EL (cell line): ENCODE measurements at regions not wholly inside any gene's neighbourhood (a gene's known extent, or its start where the extent isn't known, plus 50 kb on each side); places are given as distances from the start of the nearest gene placed in this dataset.

Source experiments
- DNase-seq: peaks from one replicate; pipeline ENCODE4 v3.0.0-alpha.2; 2016

DNA sequence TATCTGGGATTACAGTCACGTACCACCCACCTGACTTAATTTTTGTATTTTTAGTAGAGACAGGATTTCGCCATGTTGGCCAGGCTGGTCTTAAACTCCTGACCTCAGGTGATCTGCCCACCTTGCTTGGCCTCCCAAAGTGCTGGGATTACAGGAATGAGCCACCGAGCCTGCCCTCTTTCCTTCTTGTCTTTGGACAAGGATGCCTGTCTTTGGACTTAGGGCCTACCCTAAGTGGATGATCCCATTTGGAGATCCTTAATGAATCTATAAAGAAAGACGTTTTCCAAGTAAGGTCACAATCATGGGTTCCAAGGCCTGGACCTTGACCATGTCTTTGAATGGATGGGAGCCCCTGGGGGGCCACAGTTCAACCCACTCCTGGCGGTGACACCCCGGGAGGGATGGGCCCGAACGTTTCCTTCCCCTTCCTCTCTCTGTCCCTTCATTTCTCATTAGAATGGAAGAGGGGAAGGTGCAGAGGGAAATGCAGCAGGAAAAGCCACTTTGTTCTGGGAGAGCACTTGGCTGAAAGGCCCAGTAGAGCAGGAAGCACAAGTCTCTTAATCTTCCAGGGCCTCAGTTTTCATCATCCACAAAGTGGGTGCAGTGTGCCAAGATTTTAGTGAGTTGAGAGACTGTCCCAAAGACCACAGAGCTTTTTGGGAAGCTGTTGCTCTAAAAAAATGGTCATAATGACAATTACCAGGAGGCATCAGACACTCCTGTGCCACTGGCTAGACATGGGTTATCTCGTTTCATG lies 353.3 kb downstream of the SEC14L1 start:
- no peak for DNase-seq

DNA sequence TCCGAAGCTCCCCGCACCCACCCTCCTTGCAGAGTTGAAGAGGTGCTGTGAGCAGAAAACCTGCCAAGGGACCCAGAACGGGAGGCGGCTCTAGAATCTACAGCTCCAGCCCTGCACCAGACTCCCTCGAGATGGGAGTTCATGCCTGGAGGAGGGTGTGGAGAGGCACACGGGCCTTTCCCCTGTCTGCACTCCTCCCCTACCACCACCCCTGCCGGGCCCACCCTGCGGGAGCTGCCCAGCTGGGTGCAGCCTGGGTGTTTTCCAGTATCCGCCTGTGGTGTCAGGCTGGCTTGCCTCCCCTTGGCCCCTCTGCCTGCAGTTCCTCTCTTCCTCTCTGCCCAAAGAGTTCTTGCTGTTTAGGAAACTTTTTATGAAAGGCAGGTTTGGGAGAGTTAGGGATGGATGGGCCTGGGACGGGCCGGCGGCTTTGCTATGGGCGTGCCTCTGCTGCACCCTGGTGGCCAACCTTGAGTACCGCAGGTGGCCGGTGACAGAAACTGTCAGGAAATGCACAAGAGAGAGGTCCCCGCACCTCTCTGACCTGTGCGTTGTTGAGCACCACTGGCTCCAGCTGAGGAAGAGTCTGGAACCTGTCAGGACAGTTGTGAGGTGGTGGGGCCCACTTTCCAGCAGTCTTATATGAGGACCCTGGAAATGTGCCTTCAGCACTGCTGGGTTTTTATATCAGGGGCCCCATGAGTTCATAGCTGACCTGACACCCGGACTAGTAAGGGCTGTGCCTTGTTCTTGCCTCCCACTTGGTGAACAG lies 354.1 kb downstream of the SEC14L1 start:
- DNase-seq = peak; percentile 73

DNA sequence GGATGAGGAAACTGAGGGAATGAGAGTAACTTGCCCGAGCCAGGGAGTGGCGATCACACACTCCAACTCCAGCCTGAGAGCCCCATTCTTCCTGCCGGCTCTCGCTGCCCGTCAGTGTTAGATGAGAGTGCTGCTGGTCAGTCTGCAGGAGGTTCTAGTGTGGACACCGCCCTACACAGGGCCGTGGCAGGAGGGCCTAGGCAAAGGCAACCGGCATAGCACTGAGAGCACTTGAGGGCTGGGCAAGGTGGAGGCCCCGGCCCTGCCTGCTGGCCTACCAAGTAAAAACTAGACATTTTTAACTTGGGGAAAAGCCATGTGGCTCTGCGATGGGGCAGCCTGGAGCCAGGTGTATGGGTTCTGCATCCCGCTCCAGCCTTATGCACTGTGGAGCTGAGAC lies 354.8 kb downstream of the SEC14L1 start:
- no peak for DNase-seq

DNA sequence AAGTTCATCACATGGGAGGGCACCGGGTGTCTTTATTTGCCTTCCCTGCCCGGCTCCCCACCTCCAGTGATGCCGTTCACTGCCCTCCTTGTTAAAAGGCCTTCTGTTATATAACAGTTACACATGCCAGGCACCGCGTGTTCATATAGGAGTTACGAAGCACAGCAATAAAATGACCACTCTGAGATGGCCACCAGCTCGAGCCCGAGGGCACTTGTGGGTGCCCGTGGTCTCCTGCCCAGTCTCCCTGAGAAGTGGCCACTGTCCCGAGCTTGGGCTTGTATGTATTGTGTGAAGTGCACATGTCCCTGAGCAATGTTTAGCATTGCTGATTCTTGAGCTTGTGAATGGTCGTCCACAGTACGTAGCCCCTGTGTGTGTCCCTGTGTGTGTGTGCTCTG lies 355.6 kb downstream of the SEC14L1 start:
- DNase-seq = no peak

DNA sequence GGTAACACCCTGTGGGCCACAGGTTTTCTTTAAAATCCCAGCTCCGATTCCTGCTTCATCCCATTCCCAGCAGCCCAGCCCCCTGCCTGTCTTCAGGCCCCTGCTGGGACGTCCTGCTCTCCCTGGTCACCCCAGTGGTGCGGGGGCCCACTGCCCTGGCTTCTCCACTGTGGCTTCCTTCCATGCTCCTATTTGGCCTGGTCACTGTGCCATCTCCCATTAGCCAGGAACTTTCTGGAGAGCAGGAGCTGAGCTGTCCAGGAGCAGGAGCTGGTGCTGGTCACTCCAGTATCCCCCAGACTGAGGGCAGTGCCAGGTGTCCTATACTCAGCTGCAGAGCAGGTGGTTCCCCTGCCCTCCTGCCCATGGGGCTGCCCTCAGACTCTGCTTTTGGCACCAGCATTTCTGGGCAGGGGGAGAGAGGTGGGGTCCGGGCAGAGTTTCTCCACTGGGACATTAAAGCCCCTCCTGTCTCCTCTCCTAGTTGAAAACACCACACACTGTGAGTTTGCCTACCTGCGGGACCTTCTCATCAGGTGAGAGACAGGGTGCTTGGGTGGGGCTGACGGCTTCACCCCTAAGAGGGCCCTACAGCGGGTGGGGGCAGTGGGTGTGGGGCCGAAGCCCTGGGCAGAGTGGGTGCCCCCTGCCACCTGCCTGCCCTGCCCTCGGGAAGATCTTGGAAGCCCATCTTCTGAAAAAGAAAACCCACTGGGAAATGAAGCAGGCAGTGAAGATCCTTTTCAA lies 356.2 kb downstream of the SEC14L1 start:
- no peak for DNase-seq

DNA sequence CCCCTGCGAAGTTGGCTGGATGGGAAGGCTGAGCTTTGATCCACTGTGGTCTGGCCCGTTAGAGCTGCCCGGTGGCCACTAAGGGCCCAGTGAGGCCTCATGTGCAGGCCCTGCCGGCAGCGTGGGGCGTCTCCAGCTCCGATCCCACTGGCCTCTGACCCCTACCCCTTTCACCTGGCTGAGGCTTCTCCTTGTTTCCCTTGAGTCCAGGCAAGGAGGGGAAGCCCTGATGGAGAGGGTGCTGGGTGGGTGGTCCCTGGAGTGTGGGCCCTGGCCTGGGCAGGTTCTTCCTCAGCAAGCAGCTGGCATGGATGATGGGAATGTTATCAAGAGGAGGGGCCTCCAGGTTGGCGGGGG lies 356.8 kb downstream of the SEC14L1 start:
- DNase-seq = no peak

DNA sequence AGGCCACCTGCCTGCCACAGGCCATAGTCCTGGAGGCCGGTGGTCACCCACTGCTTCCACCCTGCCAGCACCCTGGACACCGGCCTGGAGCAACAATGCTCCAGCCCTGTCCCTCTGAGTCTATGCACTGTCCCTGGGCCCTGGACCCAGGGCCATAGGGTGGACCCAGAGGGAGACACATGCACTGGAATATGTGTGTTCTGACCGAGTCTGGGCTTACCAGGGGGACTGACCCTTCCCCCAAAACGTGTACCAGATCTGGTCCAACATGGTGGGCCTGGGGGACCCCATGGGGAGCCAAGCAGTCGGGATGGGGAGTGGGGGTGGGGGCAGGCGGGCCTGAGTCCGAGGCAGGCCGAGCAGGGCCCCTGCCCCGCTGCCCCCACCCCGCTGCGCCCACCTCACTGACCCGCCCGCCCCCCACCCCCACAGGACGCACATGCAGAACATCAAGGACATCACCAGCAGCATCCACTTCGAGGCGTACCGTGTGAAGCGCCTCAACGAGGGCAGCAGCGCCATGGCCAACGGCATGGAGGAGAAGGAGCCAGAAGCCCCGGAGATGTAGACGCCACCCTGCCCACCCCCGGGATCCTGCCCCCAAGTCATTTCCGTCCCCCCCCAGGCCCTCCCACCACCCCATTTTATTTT lies 357.4 kb downstream of the SEC14L1 start:
- no peak for DNase-seq

DNA sequence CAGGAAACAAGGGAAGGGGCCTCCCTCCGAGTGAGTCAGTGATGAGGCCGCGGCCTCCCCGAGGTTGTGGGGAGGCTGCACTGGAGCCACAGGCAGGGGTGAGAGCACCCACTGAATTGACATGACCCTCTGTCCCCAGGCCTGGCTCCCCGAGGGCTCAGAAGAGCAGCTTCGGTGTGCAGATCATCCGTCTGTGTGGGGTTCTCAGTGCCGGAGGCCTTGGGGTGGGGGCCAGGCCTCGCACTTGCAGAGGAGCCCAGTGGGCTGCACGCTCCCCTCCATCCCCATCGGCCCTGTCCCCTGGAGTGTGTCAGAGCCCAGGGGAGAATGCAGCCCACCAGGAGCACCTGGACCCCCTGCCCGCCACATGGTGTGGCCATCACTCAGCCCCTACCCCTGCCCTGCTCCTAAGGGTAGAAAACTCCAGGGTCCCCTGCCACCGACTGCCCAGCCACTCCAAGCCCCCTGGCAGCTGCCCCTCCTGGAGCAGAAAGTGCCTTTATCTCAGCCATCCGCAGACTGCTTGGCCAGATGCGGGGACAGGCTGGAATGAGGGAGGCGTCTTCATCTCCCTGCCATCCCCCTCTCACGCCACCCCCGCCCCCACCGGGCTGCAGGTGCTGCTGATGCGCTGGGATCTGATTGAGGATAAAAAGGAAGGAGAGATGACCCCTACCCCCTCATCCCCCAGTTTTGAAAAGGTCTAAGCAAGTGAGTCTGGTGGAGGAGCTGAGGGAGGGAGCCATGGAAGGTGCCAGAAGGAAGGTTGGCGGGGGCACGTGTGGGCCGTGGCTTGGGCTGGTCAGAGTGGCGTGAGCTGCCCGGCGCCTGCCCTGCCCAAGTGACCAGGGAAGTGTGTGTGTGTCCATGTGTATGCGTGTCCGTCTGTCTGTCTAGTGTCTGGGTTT lies 358.3 kb downstream of the SEC14L1 start:
- DNase-seq = no peak

DNA sequence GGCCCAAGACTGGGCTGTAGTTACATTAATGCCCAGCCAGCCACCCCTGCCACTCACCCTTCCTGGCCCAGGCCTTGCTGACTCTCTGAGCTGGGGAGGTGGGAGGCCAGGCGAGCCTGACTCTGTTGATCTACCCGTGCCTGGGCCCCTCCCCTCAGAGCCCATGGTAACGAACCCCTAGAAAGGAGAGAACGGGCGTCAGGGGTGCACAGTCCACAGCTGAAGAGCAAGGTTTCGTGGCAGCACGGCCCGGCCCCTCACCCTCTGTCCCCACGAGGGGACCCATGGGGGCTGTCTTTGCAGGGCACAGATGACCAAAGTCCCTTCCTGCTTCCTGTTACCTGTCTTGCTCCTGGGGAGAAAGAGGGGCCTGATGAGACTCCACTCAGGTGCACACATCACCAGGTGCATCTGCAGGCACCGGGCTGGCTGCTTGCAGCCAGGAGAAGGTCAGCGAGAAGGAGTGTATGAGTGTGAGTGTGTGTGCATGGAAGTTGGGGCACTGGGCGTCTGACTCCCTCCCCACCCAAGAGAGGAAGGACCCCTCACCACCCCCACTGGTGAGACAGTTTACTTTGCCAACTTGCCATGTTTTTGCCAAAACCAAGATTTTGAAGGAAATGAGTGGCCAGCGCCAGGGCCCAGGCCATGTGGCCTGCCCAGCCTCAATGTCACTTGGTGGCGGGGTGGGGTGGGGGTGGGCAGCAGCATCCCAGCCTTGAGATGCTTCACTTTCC lies 359.1 kb downstream of the SEC14L1 start:
- DNase-seq = no peak

DNA sequence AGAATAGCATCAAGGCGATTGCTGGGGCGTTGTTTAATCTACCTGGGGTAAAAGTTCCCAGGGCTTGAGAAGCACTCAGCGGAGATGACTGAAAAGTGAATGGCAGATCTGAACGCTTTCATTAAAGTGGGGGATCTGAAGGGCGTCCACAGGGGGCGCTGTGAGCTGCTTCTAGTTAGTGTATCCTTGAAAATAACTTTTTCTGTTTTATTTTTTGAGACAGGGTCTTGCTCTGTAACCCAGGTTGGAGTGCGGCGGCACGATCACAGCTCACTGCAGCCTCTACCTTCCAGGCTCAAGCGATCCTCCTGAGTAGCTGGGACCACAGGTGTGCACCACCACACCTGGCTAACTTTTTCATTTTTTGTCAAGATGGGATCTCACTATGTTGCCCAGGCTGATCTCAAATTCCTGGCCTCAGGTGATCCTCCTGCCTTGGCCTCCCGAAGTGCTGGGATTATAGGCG lies 360.4 kb downstream of the SEC14L1 start:
- no peak for DNase-seq

DNA sequence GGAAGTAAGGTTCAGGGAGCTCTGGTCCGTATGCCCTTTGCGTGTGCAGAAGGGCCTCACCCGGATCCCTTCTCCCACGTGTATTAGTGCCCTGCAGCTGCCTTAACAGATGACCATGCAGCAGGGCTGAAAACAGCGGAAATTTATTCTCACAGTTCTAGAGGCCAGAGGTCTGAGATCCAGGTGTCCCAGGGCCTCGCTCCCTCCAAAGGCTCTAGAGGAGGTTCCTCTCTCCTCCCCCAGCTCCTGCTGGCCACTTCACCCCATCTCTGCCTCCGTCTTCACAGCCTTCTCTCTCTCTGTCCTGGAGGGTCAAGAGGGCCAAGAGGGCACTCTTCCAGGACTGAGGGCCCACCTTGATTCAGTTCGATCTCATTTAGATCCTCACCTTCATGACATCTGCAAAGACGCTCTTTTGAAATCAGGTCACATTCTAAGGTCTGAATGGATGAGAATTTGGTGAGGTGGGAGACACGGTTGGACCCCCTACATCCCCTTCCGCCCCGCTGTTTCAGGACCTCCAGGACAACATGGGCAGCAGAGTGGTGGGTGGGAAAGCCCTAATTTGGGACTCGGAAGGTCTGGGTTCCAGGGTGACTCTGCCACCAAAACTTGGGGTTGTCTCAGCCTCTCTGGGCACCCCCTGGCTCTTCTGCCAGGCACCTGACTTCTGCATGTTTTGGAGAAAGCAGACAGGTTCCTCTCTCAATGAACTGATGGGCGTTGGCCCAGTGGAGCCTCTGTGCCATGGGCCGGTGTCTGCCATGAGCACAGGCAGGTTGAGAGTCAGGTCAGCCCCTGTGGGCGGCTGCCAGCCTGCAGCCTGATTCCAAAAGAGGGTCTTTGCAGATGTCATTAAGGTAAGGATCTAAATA lies 361.2 kb downstream of the SEC14L1 start:
- no peak for DNase-seq

DNA sequence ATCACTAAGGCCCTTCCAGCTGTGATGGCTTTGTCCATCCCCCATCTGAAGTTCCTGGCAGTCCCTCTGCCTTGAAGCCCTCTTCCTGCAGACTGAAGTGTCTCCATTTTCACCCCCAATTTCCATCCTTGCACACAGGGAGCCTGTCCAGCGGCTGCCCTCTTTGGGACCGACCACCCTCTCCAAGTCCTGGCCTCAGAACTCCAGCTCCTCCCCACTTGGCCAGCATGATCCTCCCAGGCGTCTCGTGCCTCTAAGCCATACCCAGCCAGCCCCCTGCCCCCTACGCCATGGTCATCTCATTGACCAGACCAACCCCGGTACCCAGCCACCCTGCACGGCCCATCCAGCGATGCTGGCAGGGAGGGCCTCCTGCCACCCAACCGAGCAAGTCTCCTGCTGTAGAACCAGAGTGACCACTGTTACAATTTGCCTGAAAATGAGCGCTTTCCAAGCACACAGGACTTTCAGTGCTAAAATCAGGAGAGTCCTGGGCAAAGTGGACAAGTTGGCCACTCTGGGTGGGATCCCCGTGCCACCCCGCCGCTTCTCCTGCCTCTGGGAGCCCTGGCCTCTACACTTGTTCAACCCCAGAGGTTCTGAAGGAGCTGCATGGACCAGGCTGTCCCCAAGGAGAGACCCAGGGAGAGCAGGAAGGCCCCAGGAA lies 362.0 kb downstream of the SEC14L1 start:
- DNase-seq = no peak

DNA sequence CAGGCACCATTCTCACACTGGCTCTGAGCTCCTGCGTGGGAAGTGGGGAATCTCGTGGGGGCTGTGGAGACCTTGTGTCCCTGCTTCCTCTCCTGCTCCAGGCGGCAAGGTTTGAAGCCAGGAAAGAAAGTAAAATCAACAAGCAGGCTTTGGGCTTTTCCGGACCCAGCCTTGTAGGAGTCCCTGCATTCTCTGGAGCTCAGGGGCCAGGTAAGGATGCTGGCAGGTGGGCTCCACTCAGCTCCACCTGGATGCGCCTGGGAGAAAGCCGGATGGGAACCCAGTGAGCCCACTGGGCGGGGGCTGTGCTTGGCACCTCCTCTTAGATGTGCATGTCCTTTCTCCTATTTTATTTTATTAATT lies 362.5 kb downstream of the SEC14L1 start:
- no peak for DNase-seq

DNA sequence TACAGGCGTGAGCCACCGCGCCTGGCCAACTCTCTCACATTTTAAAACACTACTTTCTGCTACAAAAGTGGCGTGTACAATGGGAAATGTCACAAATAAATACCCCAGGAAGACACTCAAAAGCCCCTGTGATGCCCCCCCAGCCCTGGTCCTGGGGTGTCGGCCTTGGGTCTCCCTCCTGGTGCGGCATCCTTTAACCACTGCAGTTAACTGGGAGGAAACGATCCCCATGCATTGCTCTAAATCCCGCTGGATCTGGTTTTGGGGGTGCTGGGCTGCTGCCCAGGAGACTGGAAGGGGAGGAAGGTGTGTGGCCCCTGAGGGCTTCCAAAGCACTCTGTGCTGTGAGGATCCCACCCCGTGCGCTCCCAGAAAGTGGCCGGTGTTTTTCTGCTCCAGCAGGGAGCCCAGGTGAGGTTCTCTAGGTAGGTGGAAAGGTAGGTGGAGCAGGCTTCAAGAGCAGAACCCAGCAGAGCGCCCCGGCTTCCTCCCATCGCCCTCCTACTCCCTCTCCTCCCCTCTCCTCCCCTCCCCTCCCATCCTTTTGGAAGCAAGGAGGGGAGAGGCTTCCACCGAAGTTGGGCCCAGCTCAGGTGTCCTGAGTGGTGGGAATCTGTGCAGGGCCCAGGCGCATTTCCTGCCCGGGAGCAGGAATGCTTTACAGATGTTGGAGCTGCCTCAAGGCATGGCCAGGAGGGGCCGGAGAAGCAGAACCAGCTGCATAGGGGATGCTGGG lies 363.3 kb downstream of the SEC14L1 start:
- DNase-seq = no peak

DNA sequence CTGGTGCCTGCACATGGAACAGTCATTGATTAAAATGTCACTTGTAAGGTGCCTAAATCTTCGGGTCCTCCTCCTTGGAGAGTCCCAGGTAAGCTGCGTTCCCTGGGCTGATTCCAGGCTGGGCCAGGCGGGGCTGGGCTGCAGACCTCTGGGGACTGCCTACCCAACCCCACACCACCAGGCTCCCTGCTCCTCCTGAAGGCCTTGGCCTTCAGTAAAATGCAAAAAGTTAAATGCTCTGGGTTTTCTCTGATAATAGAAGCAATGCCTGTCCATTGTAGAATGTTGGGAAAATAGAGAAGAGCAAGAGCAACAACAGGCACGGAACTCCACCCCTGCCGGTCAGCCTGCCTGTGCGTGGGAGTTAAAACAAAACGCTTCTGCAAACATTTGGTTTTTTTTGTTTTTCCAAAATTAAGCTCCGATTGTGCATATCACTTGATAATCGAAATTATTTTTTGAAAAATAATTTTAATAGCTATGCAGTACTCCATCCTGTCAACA lies 363.9 kb downstream of the SEC14L1 start:
- no peak for DNase-seq

DNA sequence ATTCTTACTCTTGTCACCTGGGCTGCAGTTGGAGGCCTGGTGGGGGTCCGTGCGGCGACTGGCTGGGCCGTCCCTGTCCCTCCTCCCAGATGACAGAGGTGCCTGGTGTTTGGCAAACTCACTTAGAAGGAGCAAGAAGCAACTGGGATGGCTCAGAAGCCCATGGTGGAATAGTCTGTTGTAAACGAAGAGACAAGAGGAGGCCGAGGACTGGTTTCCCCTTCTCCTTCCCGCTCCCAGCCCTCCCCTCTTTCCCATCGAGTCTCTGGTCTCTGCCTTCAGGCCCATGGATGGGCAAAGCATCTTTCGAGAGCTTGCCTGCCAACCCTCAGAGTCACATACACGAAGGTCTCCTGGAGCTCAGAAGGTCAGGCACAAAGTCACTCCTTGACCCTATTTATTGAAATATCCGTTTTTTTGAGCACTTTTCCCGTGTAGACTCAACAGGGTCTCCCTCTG lies 364.4 kb downstream of the SEC14L1 start:
- DNase-seq = no peak

DNA sequence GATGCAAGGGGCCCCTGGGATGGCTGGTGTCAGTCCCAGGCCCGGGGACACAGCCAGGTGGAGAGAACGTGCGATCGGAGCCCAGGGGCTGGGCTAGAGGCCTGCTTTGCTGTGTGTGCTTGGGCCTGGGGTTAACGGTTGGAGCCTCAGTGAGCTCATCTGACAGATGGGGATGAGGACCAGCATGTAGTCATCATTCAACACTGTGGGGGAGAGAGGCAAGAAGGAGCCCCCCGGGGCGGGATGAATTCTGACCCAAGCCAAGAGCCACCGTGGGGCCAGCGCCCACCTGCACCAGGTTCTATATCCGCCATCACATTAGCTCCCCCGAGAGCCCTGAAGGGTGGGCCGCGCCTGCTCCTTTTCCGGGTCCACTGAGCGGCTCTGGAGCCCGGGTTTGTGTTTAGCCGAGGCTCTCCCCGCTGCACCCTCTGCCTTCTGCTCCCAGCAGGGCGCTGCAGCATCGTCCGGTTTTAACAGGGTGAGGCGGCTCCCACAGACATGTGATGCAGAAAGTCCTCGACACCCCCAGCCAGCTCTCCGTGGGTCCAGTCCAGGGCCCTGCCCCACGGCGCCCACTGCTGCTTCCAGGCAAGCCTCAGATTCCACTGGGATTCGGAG lies 365.7 kb downstream of the SEC14L1 start:
- DNase-seq = no peak
